ENCODE measurements at regions not wholly inside any gene's neighbourhood (a gene's known extent, or its start where the extent isn't known, plus 50 kb on each side); places are given as distances from the start of the nearest gene placed in this dataset.

- TF ChIP-seq EZH2 (IDR thresholded peaks at IDR 0.05; ENCODE audit: insufficient read depth, low read length) = no peak
- no peak for TF ChIP-seq CTCF (IDR thresholded peaks at IDR 0.05; ENCODE audit: insufficient read depth, low read depth, low read length)
Observed at GRCh38 chr2:150806336-150806735, 318.9 kb upstream of the RND3 start.

All from astrocyte (in vitro differentiated cells and primary cell).